Erythroblast (primary cell): ENCODE measurements at regions not wholly inside any gene's neighbourhood (a gene's known extent, or its start where the extent isn't known, plus 50 kb on each side); places are given as distances from the start of the nearest gene placed in this dataset.

Experiments
- DNase-seq, 2 experiments: peaks; one replicate each; lab custom pipeline; 2025; lab: John Stamatoyannopoulos, UW
- GATA1 ChIP-seq: IDR thresholded peaks from 2 replicates; pipeline ENCODE4 v1.6.1; 2011; ENCODE audit warnings: low read depth, mild to moderate bottlenecking, control low read depth, low read length, moderate library complexity
- POLR2A ChIP-seq: IDR thresholded peaks from 2 replicates; pipeline ENCODE4 v1.6.1; 2011; ENCODE audit warnings: mild to moderate bottlenecking, low read length

GRCh38 chr1:60764489-60764888 lies 317.9 kb upstream of the NFIA start:
- TF ChIP-seq GATA1 (no peak), POLR2A (no peak)
- DNase-seq = no peak

- no peak for DNase-seq
- TF ChIP-seq POLR2A (no peak), GATA1 (no peak)
Measured at GRCh38 chr1:60763741-60764140, 318.6 kb upstream of the NFIA start.

DNA sequence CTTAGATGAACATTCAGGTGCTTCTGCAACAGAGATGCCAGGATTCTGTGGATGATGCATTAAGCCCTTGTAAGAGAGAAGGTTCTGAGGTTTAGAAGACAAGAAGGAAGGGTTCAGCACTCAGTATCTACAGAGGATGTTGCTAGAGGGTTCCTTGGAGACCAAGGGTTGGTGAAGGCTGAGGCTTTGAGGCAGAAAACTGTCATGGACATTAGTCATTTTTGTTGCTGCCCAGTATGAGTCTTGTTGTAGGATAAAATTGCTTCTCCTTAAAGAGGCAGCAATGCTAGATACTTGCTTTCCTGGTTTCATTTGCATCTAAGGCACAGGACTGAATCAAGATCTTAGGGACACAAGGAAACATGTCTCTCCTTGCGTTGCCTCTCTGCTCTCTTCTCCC lies 319.4 kb upstream of the NFIA start:
- no peak for TF ChIP-seq GATA1
- TF ChIP-seq POLR2A = no peak
- no peak for DNase-seq

GRCh38 chr1:60762176-60762575 lies 320.2 kb upstream of the NFIA start:
- DNase-seq = no peak
- TF ChIP-seq POLR2A (no peak), GATA1 (no peak)

DNA sequence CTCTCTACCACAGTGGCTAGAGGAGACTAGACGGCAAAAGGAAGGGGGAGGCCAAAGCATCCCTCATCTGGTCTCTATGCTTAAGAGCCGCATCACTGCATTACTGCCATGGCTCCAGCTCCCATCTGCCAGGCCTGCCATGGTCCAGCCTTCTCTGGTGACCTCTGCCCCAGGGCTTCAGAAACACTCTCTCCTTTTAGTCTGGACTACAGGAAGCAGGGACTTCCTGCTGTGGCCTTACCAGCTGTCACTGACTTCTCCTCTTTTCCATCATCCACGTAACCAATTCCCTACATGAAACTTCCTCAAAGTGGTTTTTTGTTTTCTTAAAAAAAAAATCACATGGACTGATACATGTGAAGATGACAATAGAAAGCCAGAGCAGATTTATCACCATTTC lies 323.1 kb upstream of the NFIA start:
- DNase-seq = no peak
- TF ChIP-seq GATA1 (no peak), POLR2A (no peak)

- no peak for DNase-seq
- TF ChIP-seq GATA1 (no peak), POLR2A (no peak)
Measured at GRCh38 chr1:60757485-60757884, 324.9 kb upstream of the NFIA start.

- TF ChIP-seq GATA1 (no peak), POLR2A (no peak)
- no peak for DNase-seq
Measured at GRCh38 chr1:60753036-60753900, 329.1 kb upstream of the NFIA start.

- no peak for DNase-seq
- TF ChIP-seq GATA1 (no peak), POLR2A (no peak)
Measured at GRCh38 chr1:60751306-60751705, 331.1 kb upstream of the NFIA start.

GRCh38 chr1:60747353-60747752 lies 335.0 kb upstream of the NFIA start:
- DNase-seq = no peak
- TF ChIP-seq POLR2A (no peak), GATA1 (no peak)

DNA sequence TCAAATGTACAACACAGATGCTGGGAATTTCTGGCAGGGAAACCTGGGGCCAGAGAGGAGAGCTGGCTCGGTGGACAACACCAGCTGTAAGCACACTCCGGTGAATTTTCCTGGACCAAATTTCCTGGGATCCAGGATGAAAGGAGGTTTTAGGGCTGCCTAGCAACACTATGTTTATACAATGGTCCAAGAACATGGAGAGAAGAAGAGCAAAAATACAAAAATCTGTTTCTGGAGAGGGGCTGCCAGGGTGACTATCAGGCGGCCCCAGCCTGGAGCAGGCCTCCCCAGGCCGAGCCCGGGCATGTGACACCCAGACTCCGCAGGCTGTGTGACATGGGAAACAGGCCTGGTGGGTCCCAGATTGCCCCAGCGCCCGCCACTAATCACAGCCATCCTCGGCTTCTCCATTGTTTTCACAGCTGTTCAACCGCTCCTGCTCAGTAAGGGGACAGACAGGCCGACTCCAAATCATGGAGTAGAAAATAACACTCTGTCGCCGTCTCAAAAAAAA lies 336.0 kb upstream of the NFIA start:
- no peak for DNase-seq
- TF ChIP-seq GATA1 = no peak
- no peak for TF ChIP-seq POLR2A

DNA sequence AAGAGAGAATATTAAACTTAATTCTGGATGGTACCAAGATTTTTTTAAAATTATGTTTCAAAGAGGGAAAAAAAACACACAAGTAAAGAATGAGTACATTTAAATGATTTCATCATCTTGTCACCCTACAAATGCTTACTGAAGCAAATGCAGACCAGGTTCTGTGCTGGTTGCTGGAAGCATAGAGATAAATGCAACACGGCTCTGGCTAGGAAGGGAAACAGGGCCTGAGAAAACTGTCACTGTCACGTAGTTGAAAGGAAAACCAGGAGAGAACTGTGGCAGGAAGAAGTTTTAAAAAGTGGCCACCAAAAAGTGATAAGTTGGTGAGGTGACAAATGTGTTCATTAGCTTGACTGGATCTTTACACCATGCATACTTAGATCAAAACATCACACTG lies 336.9 kb upstream of the NFIA start:
- no peak for TF ChIP-seq POLR2A
- TF ChIP-seq GATA1 = no peak
- no peak for DNase-seq

- DNase-seq = no peak
Measured at GRCh38 chr1:60742339-60742738, 340.0 kb upstream of the NFIA start.

DNA sequence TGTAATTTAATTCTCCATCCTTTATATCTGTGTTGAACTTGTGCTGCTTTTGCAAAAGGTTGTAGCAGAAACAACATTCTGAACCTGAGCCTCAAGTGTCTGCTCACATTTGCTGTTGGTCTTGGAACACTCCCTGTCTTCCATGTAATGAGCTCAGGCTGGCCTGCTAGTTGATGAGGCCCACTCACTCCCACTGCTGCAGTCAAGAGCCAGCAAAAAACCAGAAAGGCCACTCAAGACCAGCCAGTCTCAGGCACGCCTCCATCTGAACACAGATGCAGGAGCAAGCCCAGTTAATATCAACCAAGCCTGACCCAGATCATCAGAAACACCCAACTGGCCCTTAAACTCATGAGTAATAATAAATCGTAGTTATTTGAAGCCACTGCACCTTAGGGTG lies 342.2 kb upstream of the NFIA start:
- TF ChIP-seq POLR2A = no peak
- no peak for TF ChIP-seq GATA1
- no peak for DNase-seq

More at GRCh38 chr1:60742339-60742738, 340.0 kb upstream of the NFIA start:
- TF ChIP-seq POLR2A (no peak), GATA1 (no peak)

DNA sequence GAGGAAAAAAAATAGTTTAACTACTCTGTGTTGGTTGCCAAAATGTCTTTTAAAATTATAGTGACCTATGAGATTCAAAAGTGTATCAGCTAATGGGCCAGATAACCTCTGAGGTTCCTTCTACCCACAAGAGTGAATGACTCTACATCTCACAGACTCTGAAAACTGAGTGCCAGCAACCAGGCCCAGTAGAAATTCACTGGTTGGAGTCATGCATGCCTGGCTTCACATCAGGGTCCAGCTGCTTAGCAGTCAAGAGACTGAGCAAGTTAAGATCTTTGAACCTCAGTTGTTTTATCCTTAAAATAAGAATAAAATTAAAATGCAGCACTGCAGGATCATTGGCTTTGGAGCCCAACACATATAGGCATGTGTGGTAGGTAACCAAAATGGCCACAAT lies 342.6 kb upstream of the NFIA start:
- no peak for DNase-seq
- TF ChIP-seq GATA1 = no peak
- no peak for TF ChIP-seq POLR2A
